Astrocyte (in vitro differentiated cells and primary cell): ENCODE measurements at regions not wholly inside any gene's neighbourhood (a gene's known extent, or its start where the extent isn't known, plus 50 kb on each side); places are given as distances from the start of the nearest gene placed in this dataset.
"Not testable (repeated sequence)": the region's sequence is repeated elsewhere in the genome, so short reads cannot be mapped to it uniquely, and the experiment has no call there.

Experiments
- DNase-seq: peaks from one replicate; pipeline ENCODE4 v3.0.0-alpha.2; 2010; ENCODE audit warnings: low read depth
- FAIRE-seq: peaks from 2 replicates; lab custom pipeline; 2011; peaks lifted over from hg19 to GRCh38; lab: Jason Lieb, UNC
- H2AFZ ChIP-seq: 2 replicates; pipeline ENCODE4 v1.6.0; 2012; ENCODE audit warnings: low read depth, low read length, inconsistent platforms
- H3K27ac ChIP-seq: 2 replicates; pipeline ENCODE4 v1.5.1; 2011; ENCODE audit warnings: low read depth, low read length, inconsistent platforms
- H3K27me3 ChIP-seq: 2 replicates; pipeline ENCODE4 v1.6.0; 2011; ENCODE audit warnings: low read length, inconsistent platforms; ENCODE audit not compliant: insufficient read depth
- H3K36me3 ChIP-seq: 2 replicates; pipeline ENCODE4 v1.5.1; 2011; ENCODE audit warnings: low read length, inconsistent platforms; ENCODE audit not compliant: insufficient read depth
- H3K4me1 ChIP-seq: 2 replicates; pipeline ENCODE4 v1.5.1; 2011; ENCODE audit warnings: low read length, inconsistent platforms; ENCODE audit not compliant: insufficient read depth
- H3K4me2 ChIP-seq: 2 replicates; pipeline ENCODE4 v1.6.0; 2012; ENCODE audit warnings: low read length, inconsistent platforms
- H3K4me3 ChIP-seq: 2 replicates; pipeline ENCODE4 v1.5.1; 2011; ENCODE audit warnings: low read depth, mild to moderate bottlenecking, low read length, inconsistent platforms; ENCODE audit not compliant: insufficient read depth
- H3K79me2 ChIP-seq: 2 replicates; pipeline ENCODE4 v1.6.0; 2012; ENCODE audit warnings: mild to moderate bottlenecking, low read length, inconsistent platforms; ENCODE audit not compliant: insufficient read depth
- H3K9ac ChIP-seq: 2 replicates; pipeline ENCODE4 v1.6.0; 2012; ENCODE audit warnings: mild to moderate bottlenecking, low read length, inconsistent platforms
- H3K9me3 ChIP-seq: 2 replicates; pipeline ENCODE4 v1.5.1; 2012; ENCODE audit warnings: low read depth, mild to moderate bottlenecking, low read length, inconsistent platforms; ENCODE audit not compliant: insufficient read depth
- H4K20me1 ChIP-seq: 2 replicates; pipeline ENCODE4 v1.6.0; 2012; ENCODE audit warnings: low read length, inconsistent platforms; ENCODE audit not compliant: insufficient read depth
- H3K27ac Mint-ChIP-seq: one replicate; pipeline ENCODE4 v1.8.0; 2021; ENCODE audit warnings: mild to moderate bottlenecking, mixed read lengths; ENCODE audit not compliant: unreplicated experiment
- H3K27me3 Mint-ChIP-seq: one replicate; pipeline ENCODE4 v1.8.0; 2021; ENCODE audit warnings: low read depth, mixed read lengths; ENCODE audit not compliant: unreplicated experiment
- H3K36me3 Mint-ChIP-seq: one replicate; pipeline ENCODE4 v1.8.0; 2021; ENCODE audit warnings: low read depth, mixed read lengths; ENCODE audit not compliant: unreplicated experiment
- H3K4me1 Mint-ChIP-seq: one replicate; pipeline ENCODE4 v1.8.0; 2021; ENCODE audit warnings: low read depth, mixed read lengths; ENCODE audit not compliant: unreplicated experiment
- H3K4me3 Mint-ChIP-seq: one replicate; pipeline ENCODE4 v1.8.0; 2021; ENCODE audit warnings: mild to moderate bottlenecking, moderate library complexity, mixed read lengths; ENCODE audit not compliant: unreplicated experiment
- H3K9me3 Mint-ChIP-seq: one replicate; pipeline ENCODE4 v1.8.0; 2021; ENCODE audit warnings: mild to moderate bottlenecking, mixed read lengths; ENCODE audit not compliant: unreplicated experiment
- EZH2 ChIP-seq: IDR thresholded peaks from 2 replicates; pipeline ENCODE4 v1.6.1; 2012; ENCODE audit warnings: mild to moderate bottlenecking, low read length, inconsistent platforms; ENCODE audit not compliant: insufficient read depth
- TF ChIP-seq, protein P1 (sequence below): IDR thresholded peaks from 2 replicates; pipeline ENCODE4 v1.5.1; 2011; ENCODE audit warnings: low read depth, mild to moderate bottlenecking, inconsistent platforms, low read length, moderate library complexity; ENCODE audit not compliant: insufficient read depth

GRCh38 chr5:110275878-110276277, 450.6 kb downstream of the TMEM232 start:
- H3K27me3 ChIP-seq, result no peaks in the 10 kb centered on the region
- no peak overlapping the region for H3K4me3 Mint-ChIP-seq
- H3K9me3 ChIP-seq, result no peaks in the 10 kb centered on the region
- H3K27me3 Mint-ChIP-seq, result no peaks in the 10 kb centered on the region
- no peaks in the 10 kb centered on the region for H3K36me3 ChIP-seq
- H2AFZ ChIP-seq, result no peak overlapping the region
- no peak overlapping the region for H3K4me3 ChIP-seq
- no peak overlapping the region for H3K4me2 ChIP-seq
- TF ChIP-seq, protein P1, sequence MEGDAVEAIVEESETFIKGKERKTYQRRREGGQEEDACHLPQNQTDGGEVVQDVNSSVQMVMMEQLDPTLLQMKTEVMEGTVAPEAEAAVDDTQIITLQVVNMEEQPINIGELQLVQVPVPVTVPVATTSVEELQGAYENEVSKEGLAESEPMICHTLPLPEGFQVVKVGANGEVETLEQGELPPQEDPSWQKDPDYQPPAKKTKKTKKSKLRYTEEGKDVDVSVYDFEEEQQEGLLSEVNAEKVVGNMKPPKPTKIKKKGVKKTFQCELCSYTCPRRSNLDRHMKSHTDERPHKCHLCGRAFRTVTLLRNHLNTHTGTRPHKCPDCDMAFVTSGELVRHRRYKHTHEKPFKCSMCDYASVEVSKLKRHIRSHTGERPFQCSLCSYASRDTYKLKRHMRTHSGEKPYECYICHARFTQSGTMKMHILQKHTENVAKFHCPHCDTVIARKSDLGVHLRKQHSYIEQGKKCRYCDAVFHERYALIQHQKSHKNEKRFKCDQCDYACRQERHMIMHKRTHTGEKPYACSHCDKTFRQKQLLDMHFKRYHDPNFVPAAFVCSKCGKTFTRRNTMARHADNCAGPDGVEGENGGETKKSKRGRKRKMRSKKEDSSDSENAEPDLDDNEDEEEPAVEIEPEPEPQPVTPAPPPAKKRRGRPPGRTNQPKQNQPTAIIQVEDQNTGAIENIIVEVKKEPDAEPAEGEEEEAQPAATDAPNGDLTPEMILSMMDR, result no peak
- no peak for TF ChIP-seq EZH2
- no peak for DNase-seq
- H3K4me1 Mint-ChIP-seq, result no peaks in the 10 kb centered on the region
- H3K27ac ChIP-seq, result no peak overlapping the region
- H3K9ac ChIP-seq, result no peak overlapping the region
- no peak overlapping the region for H3K27ac Mint-ChIP-seq
- H3K4me1 ChIP-seq, result no peaks in the 10 kb centered on the region
- no peaks in the 10 kb centered on the region for H3K36me3 Mint-ChIP-seq
- H3K9me3 Mint-ChIP-seq, result peaks cover 10% of the 10 kb centered on the region
- no peaks in the 10 kb centered on the region for H4K20me1 ChIP-seq
- H3K79me2 ChIP-seq, result no peaks in the 10 kb centered on the region
- FAIRE-seq, result no peak

GRCh38 chr5:110278449-110278848, 448.0 kb downstream of the TMEM232 start:
- H3K4me1 Mint-ChIP-seq, H3K27me3 Mint-ChIP-seq, H3K4me3 Mint-ChIP-seq, H2AFZ ChIP-seq, H3K36me3 Mint-ChIP-seq, H3K4me1 ChIP-seq, H3K4me2 ChIP-seq, H4K20me1 ChIP-seq, H3K36me3 ChIP-seq, H3K9me3 ChIP-seq, H3K27ac Mint-ChIP-seq, H3K27me3 ChIP-seq, DNase-seq, H3K4me3 ChIP-seq, FAIRE-seq, H3K9ac ChIP-seq, H3K27ac ChIP-seq, H3K79me2 ChIP-seq: not testable (repeated sequence)
- peaks cover 16% of the 10 kb centered on the region for H3K9me3 Mint-ChIP-seq

DNA sequence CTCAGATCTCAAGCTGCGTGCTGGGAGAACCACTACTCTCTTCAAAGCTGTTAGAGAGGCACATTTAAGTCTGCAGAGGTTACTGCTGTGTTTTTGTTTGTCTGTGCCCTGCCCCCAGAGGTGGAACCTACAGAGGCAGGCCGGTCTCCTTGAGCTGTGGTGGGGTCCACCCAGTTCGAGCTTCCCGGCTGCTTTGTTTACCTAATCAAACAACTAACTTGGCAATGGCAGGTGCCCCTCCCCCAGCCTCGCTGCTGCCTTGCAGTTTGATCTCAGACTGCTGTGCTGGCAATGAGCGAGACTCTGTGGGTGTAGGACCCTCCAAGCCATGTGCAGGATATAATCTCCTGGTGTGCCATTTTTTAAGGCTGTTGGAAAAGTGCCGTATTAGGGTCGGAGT, 442.4 kb downstream of the TMEM232 start:
- DNase-seq, H3K27me3 ChIP-seq, H3K4me3 ChIP-seq, H3K27ac ChIP-seq, H3K4me1 ChIP-seq, H3K4me2 ChIP-seq, H3K36me3 ChIP-seq, H3K9ac ChIP-seq, H3K79me2 ChIP-seq, H2AFZ ChIP-seq, H3K27me3 Mint-ChIP-seq, H3K36me3 Mint-ChIP-seq, H3K4me1 Mint-ChIP-seq, H4K20me1 ChIP-seq, FAIRE-seq, H3K4me3 Mint-ChIP-seq, H3K9me3 ChIP-seq, H3K27ac Mint-ChIP-seq: not testable (repeated sequence)
- peaks cover 31% of the 10 kb centered on the region for H3K9me3 Mint-ChIP-seq
